ENCODE measurements at regions not wholly inside any gene's neighbourhood (a gene's known extent, or its start where the extent isn't known, plus 50 kb on each side); places are given as distances from the start of the nearest gene placed in this dataset.

DNA sequence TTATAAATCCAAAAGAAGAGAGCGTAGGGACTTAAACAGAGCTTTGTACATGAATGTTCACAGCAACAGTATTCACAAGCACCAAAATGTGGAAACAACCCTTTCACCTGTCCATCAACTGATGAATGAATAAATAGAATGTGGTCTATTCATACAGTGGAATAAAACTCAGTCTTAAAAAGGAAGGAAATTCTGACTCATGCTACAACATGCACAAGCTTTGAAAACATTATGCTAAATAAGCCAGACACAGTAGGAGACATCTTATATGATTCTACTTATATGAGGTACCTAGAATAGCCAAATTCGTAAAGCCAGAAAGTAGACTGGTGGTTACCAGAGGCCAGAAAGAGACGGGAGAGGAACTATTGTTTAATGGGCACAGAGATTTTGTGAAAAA is 74.3 kb downstream of the SHANK2 start:
- no peak for TF ChIP-seq CTCF (IDR thresholded peaks at IDR 0.05; ENCODE audit: borderline replicate concordance, extremely low read depth, low read length, poor library complexity, severe bottlenecking)
- TF ChIP-seq EZH2 (IDR thresholded peaks at IDR 0.05; ENCODE audit: borderline replicate concordance, low read depth, low read length, severe bottlenecking): no peak

Measured in DND-41 (cell line).